GM21619 (cell line): ENCODE measurements at regions not wholly inside any gene's neighbourhood (a gene's known extent, or its start where the extent isn't known, plus 50 kb on each side); places are given as distances from the start of the nearest gene placed in this dataset.

Experiments used
- ATAC-seq: cut with Tn5 transposase; IDR thresholded peaks from one replicate; pipeline ENCODE4 v1.9.1; 2021; ENCODE audit not compliant: unreplicated experiment

- ATAC-seq, result no peak
Observed at GRCh38 chr7:25828468-25828867, 323.5 kb upstream of the NFE2L3 start.

GRCh38 chr7:25829663-25830062, 322.3 kb upstream of the NFE2L3 start:
- ATAC-seq, result no peak

- no peak for ATAC-seq
Observed at GRCh38 chr7:25830215-25830614, 321.8 kb upstream of the NFE2L3 start.

- ATAC-seq, result no peak
Observed at GRCh38 chr7:25831062-25831691, 320.8 kb upstream of the NFE2L3 start.

DNA sequence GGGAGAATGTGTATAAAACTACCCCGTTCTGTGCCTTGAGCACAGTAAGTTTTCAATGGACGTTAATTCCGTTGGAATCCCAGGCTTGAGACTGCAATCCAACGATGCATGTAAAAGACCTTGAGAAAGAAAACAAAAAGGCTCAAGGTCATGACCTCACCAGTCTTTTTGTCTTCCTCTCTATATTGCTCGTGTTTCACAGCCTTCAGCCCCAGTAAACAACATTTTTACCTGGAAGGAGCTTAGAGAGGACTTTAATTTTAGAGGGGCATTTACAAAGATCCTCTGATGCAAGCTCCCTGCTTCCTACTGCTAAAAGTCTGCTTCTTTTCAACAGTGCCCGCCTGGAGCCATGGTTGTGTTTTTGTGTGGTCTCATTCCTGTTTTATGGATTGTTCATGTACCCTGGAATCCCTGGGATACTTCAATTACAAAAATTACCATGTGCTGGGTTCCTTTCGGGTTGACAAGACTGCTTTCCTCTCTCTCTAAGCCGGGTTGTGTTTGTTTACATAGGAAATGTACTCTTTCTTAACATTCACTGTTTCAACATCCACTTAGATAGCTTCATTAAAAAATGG, 320.1 kb upstream of the NFE2L3 start:
- ATAC-seq, result no peak

- ATAC-seq, result no peak
Observed at GRCh38 chr7:25832456-25832855, 319.5 kb upstream of the NFE2L3 start.

- ATAC-seq, result no peak
Observed at GRCh38 chr7:25832929-25833328, 319.1 kb upstream of the NFE2L3 start.

DNA sequence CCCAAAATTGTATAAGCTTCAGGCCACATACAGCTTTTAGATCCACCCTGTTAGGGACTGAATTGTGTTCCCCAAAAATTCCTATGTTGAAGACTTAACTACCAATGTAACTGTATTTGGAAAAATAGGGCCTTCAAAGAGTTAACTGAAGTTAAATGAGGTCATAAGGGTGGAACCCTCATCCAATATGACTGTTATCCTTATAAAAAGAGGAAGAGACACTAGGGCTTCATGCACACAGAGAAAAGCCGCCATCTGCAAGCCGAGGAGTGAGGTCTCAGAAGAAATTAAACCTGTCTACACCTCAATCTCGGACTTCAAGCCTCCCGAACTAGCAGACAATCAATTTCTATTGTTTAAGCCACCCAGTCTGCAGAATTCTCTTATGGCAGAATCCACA, 317.9 kb upstream of the NFE2L3 start:
- no peak for ATAC-seq

DNA sequence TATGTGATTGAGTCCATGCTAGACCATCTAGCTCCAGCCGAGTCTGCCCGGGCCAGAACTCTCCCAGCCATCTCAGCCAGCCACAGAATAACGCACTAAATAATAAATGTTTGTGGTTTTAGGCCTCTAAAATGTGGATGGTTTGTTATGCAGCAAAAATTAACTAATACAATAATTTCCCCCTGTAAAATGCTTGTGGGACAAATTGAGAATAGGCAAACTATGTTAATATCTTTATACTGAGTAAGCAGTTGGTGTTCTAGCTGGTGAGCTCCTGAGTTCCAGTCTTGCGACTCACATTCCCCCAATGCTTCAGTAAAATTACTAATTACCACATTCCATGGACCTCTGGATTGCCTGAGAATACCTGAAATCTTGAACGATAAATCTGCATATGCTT, 316.8 kb upstream of the NFE2L3 start:
- no peak for ATAC-seq

DNA sequence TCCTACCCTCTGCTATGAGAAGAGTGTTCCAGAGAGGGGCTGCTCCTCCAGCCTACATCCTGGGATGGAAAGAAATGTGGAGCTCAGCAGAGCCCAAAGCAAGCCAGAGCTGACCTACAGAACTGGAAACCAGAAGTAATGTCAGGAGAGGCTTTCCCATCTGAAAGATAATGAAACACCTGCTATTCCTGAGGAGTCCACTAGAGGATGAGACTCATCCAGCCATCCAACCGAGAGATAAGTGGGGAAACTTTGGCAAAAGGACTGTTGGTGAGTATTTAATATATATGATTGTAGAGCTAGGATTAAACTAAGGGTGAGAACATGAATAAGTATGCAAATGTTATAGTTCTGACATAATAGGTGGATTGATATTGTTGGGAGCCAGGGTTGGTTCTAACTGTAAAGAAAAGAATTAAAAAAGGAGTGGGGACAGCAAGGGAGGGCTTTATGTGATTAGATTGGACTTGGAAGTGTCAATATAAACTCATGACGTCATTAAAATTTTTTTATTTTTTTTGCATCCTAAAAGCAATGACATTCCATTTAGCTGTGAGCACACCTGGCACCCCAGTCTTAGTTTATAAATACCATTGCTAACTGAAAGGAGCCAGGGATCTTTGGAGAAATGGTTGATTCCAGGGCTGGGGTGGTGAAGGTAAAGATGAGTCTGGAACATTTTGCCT, 312.8 kb upstream of the NFE2L3 start:
- ATAC-seq, result no peak

GRCh38 chr7:25840209-25840792, 311.7 kb upstream of the NFE2L3 start:
- ATAC-seq, result no peak

- no peak for ATAC-seq
Observed at GRCh38 chr7:25841575-25841974, 310.4 kb upstream of the NFE2L3 start.

DNA sequence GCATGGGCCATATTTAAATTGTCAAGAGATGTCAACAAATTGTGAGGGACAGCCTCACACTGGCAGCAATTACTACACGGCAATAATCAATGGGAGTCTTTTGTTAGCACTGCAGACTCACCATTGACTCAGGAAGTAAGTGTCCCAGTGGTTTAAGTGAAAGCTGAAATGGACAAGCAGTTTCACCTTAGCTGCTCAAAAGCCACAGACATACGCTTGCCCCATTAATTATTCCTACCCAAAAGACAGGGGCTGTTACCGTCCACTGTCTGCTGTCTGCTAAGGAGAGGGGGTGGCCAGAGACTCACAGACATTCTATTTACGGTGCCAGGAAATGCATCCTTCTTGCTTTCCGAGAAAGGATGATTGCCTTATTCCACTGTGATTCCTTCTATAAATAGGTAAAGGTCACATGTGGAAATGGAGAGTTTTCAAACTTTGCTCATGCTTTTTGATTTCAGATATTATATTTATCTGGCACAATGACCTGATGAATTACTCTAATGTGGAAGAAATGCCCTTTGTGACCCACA, 309.7 kb upstream of the NFE2L3 start:
- no peak for ATAC-seq

GRCh38 chr7:25843467-25843866, 308.5 kb upstream of the NFE2L3 start:
- ATAC-seq, result no peak

- no peak for ATAC-seq
Observed at GRCh38 chr7:25844102-25844870, 307.7 kb upstream of the NFE2L3 start.

DNA sequence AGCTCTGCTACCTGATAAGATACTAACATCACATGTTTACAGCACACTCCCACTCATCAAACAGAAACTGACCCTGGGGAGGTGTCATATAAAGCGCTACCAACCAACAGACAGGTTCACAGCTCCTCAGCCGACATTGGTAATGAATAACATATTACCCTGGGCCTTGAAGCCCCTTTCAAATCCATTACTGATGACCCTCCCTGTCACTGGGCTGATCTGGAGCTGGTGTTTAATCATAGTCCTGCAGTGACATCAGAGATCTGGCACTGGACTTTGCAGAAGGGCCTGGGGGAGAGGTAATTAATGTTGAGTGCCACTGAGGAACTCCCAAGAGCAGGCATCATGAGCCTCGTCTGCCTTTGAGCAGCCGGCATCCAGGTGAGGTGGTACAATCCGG, 306.5 kb upstream of the NFE2L3 start:
- no peak for ATAC-seq

DNA sequence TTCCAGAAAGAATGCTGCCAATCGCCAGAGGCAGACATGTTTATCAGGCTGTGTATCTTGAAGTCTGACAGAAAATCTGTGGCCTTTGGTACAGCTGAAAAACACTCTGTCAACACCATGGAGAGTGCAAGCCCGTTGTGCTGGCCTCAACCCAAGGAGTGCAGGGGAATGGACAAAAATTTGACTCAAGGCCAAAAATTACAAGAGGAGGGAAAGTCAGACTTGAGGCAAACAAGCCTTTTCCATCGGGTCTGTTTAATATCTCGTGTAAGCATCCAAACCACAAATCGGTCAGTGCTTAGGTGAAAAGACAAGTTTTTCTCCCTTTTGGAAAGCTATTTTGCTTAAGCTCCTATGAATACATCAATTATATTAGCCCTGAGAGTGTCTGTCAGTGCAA, 305.3 kb upstream of the NFE2L3 start:
- no peak for ATAC-seq

GRCh38 chr7:25847336-25848070, 304.5 kb upstream of the NFE2L3 start:
- ATAC-seq, result no peak

GRCh38 chr7:25849500-25850184, 302.4 kb upstream of the NFE2L3 start:
- no peak for ATAC-seq

DNA sequence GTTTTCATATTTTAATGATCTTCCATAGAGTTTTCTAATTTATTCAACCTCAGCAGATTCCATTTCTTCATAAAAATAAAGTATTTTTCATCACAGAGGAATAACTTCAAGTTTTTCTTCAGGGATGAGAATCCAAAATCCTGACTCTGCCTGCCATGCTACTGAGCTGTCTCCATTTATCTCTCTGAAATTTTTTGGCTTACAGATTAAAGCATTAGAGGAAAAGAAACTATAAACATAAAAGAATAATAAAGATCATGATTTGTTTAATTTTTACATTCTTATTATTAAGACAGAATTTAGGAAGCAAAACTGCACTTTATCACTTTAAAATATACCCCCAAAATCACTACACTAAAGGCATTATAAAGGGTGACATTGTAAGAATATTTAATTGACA, 301.8 kb upstream of the NFE2L3 start:
- no peak for ATAC-seq
